HG02973 (cell line): ENCODE measurements at regions not wholly inside any gene's neighbourhood (a gene's known extent, or its start where the extent isn't known, plus 50 kb on each side); places are given as distances from the start of the nearest gene placed in this dataset.

Source experiments
- ATAC-seq: cut with Tn5 transposase; IDR thresholded peaks from one replicate; pipeline ENCODE4 v1.9.1; 2021; ENCODE audit warnings: moderate library complexity; ENCODE audit not compliant: unreplicated experiment

GRCh38 chr18:62665188-62665587 is 50.2 kb upstream of the PHLPP1 start:
- no peak for ATAC-seq
